K562 (cell line): ENCODE measurements at regions not wholly inside any gene's neighbourhood (a gene's known extent, or its start where the extent isn't known, plus 50 kb on each side); places are given as distances from the start of the nearest gene placed in this dataset.

Experiments used
- ATAC-seq: fragments of 200-7000 bp; cut with Tn5 transposase; 3 replicates; pipeline ENCODE4 v1.9.1; 2020; ENCODE audit warnings: moderate library complexity
- BruUV-seq: library from RNA; stranded (reverse); fragments of 400-500 nt; replicated peaks from 2 replicates; lab custom pipeline; 2021; lab: Mats Ljungman, UMichigan
- CTCF ChIA-PET: fragments of 300-600 bp; formaldehyde crosslinking; extraction: SDS; loops from one replicate; lab custom pipeline; 2021; ENCODE audit warnings: low intra/inter-chr PET ratio; lab: Yijun Ruan, JAX
- POLR2A ChIA-PET: fragments of 300-600, 350-650 bp; sonication (Branson Sonifier 250); formaldehyde crosslinking; extraction: SDS; loops from one replicate; lab custom pipeline; 2021; ENCODE audit warnings: antibody characterized with exemption, inconsistent platforms; lab: Yijun Ruan, JAX
- DNase-seq, 4 experiments: peaks; one replicate each; pipeline versions ENCODE4 v3.0.0 to v3.0.0-alpha.2; 2011 to 2018; ENCODE audit warnings: low spot score in 3 of 4, mixed read lengths in 3 of 4; ENCODE audit errors: extremely low read depth in 1 of 4
- FAIRE-seq: peaks from 2 replicates; lab custom pipeline; 2011; peaks lifted over from hg19 to GRCh38; lab: Jason Lieb, UNC
- H2AFZ ChIP-seq: 2 replicates; pipeline ENCODE4 v1.6.0; 2011; ENCODE audit warnings: low read depth, low read length, control low read depth, inconsistent platforms
- H3K27ac ChIP-seq: fragments of 200-600 bp; 3 replicates; pipeline ENCODE4 v1.8.0; 2011; ENCODE audit warnings: low read depth, mild to moderate bottlenecking, control low read depth, inconsistent platforms, low read length, moderate library complexity, mixed read lengths; ENCODE audit errors: extremely low read depth
- H3K27me3 ChIP-seq, 2 experiments: fragments of 300-600 bp in 1 of 2; 2 replicates in 1 of 2; 3 replicates in 1 of 2; pipeline versions ENCODE4 v1.6.0 to v1.8.0; 2011; ENCODE audit warnings: inconsistent platforms in 2 of 2, low read length in 2 of 2, mild to moderate bottlenecking in 1 of 2, mixed read lengths in 1 of 2, moderate library complexity in 1 of 2; ENCODE audit not compliant: control insufficient read depth in 2 of 2, insufficient read depth in 2 of 2
- H3K36me3 ChIP-seq: fragments of 300-600 bp; 3 replicates; pipeline ENCODE4 v1.8.0; 2011; ENCODE audit warnings: mild to moderate bottlenecking, low read length, inconsistent platforms; ENCODE audit not compliant: control insufficient read depth, insufficient read depth
- H3K4me1 ChIP-seq, 2 experiments: fragments of 200-600 bp in 1 of 2; replicated peaks in 1 of 2; 2 replicates in 1 of 2; 3 replicates in 1 of 2; pipeline versions ENCODE4 v1.5.1 to v1.8.0; 2011; ENCODE audit warnings: inconsistent platforms in 2 of 2, low read length in 2 of 2, mild to moderate bottlenecking in 1 of 2, mixed read lengths in 1 of 2, moderate library complexity in 1 of 2; ENCODE audit not compliant: control insufficient read depth in 2 of 2, insufficient read depth in 2 of 2
- H3K4me2 ChIP-seq: 2 replicates; pipeline ENCODE4 v1.6.1; 2011; ENCODE audit warnings: low read length, control low read depth, inconsistent platforms, mixed read lengths; ENCODE audit not compliant: insufficient read depth
- H3K4me3 ChIP-seq: fragments of 200-600 bp; sonication (generic), shearing (Covaris generic); 2 replicates; pipeline ENCODE4 v1.5.1; 2016; ENCODE audit warnings: control low read depth, inconsistent platforms
- H3K79me2 ChIP-seq: fragments of 200-600 bp; 3 replicates; pipeline ENCODE4 v1.8.0; 2011; ENCODE audit warnings: low read length, inconsistent platforms; ENCODE audit not compliant: control insufficient read depth, insufficient read depth
- H3K9ac ChIP-seq, 2 experiments: 2 replicates each; pipeline versions ENCODE4 v1.6.0 to v1.6.1; 2011; ENCODE audit warnings: low read depth in 2 of 2, low read length in 2 of 2, control low read depth in 1 of 2, inconsistent platforms in 1 of 2, mild to moderate bottlenecking in 1 of 2, mixed read lengths in 1 of 2; ENCODE audit not compliant: insufficient read depth in 1 of 2
- H3K9me1 ChIP-seq: one replicate; pipeline ENCODE4 v1.6.0; 2011; ENCODE audit warnings: inconsistent platforms, mild to moderate bottlenecking, low read length, moderate library complexity; ENCODE audit not compliant: control insufficient read depth, insufficient read depth
- H3K9me3 ChIP-seq: replicated peaks from 2 replicates; pipeline ENCODE4 v1.5.1; 2011; ENCODE audit warnings: low read depth, low read length, inconsistent platforms; ENCODE audit not compliant: control insufficient read depth, insufficient read depth
- H4K20me1 ChIP-seq: replicated peaks from 2 replicates; pipeline ENCODE4 v1.6.1; 2011; ENCODE audit warnings: low read length, inconsistent platforms, mixed read lengths; ENCODE audit not compliant: control insufficient read depth, insufficient read depth
- DIDO1 ChIP-seq: fragments of 450-650 bp; IDR thresholded peaks from 2 replicates; pipeline ENCODE4 v1.6.1; 2016; ENCODE audit warnings: low read depth, missing biosample characterization, missing genetic modification characterization
- FOXA3 ChIP-seq, 2 experiments: fragments of 450-650 bp in 1 of 2; sonication (generic) in 1 of 2; formaldehyde crosslinking; IDR thresholded peaks in 1 of 2; conservative IDR thresholded peaks in 1 of 2; 2 replicates each; pipeline versions ENCODE4 v1.4.0 to v1.8.0; 2020 to 2022; ENCODE audit warnings: mild to moderate bottlenecking in 2 of 2, missing genetic modification reagents in 1 of 2
- GTF2F1 ChIP-seq: IDR thresholded peaks from 2 replicates; pipeline ENCODE4 v1.6.1; 2011; ENCODE audit warnings: low read depth, low read length, improper control_type of control experiment
- HDAC6 ChIP-seq: IDR thresholded peaks from 2 replicates; pipeline ENCODE4 v1.6.1; 2012; ENCODE audit warnings: low read depth, mild to moderate bottlenecking, control low read depth, inconsistent platforms, low read length, moderate library complexity
- RFX1 ChIP-seq: fragments of 450-650 bp; IDR thresholded peaks from 2 replicates; pipeline ENCODE4 v1.6.1; 2016; ENCODE audit warnings: mild to moderate bottlenecking, moderate library complexity
- SMC3 ChIP-seq: conservative IDR thresholded peaks from 2 replicates; pipeline ENCODE4 v1.6.1; 2011; ENCODE audit warnings: low read depth, low read length, improper control_type of control experiment; ENCODE audit not compliant: insufficient read depth
- TSC22D4 ChIP-seq: fragments of 450-650 bp; IDR thresholded peaks from 2 replicates; pipeline ENCODE4 v1.6.1; 2016; ENCODE audit warnings: missing genetic modification characterization, missing biosample characterization, control low read depth
- WGBS: fragments of 100-300 bp; shearing (Covaris generic); methylation state at CpG from one replicate; pipeline ENCODE4 v1.1.6; 2016; ENCODE audit warnings: low coverage, mixed read lengths; ENCODE audit not compliant: insufficient coverage; ENCODE audit errors: missing lambda C conversion rate; 5-methylcytosine and 5-hydroxymethylcytosine counted together
- in situ Hi-C: fragments of 300-500 bp; cut with MboI; formaldehyde crosslinking; loops from 4 replicates; pipeline ENCODE4 v1.15.0; 2018; ENCODE audit warnings: inconsistent platforms, mixed read lengths
- intact Hi-C: fragments of 100-400 bp; cut with micrococcal nuclease; formaldehyde crosslinking; loops from 2 replicates; pipeline ENCODE4 v1.14.2; 2022

GRCh38 chr16:63365649-63366304 lies 1329.5 kb upstream of the CDH8 start:
- Histone ChIP-seq H3K4me1 (no peaks in the 10 kb centered on the region), H2AFZ (no peak overlapping the region), H3K9me3 (no peaks in the 10 kb centered on the region), H3K9ac (no peak overlapping the region), H3K9me1 (no peaks in the 10 kb centered on the region), H3K79me2 (no peaks in the 10 kb centered on the region), H4K20me1 (no peaks in the 10 kb centered on the region), H3K27me3 (no peaks in the 10 kb centered on the region), H3K4me2 (no peak overlapping the region)
- FAIRE-seq (no peak), ATAC-seq (no peak), DNase-seq (no peak)
- no TSS peak for BruUV-seq
- in situ Hi-C loops (no loop called here), intact Hi-C loops (no loop called here)
- WGBS, result 0% methylated on average over 4 of the region's 4 CpGs
- CTCF ChIA-PET, result no interaction called here
- TF ChIP-seq TSC22D4 (tag), result no peak
- TF ChIP-seq RFX1, result no peak
- TF ChIP-seq SMC3, result no peak
- no peak for TF ChIP-seq DIDO1 (tag)
- no peak for TF ChIP-seq HDAC6
- TF ChIP-seq GTF2F1, result no peak
- no peak for TF ChIP-seq FOXA3 (CRISPR knock-in tag; conservative IDR thresholded peaks at IDR 0.05 in 1 of 2, IDR thresholded peaks at IDR 0.05 in 1 of 2)
- TF ChIP-seq, all 486 proteins: peak for 0
- no peaks in the 10 kb centered on the region for H3K36me3 ChIP-seq
- H3K4me3 ChIP-seq, result no peak overlapping the region
- POLR2A ChIA-PET, result interaction anchor here (0.7 kb wide), 1 partner anchor 22 kb away, joined by 3 read pairs; no protein-coding TSS in a partner anchor
- H3K27ac ChIP-seq, result no peak overlapping the region
